Smooth muscle cell (in vitro differentiated cells): ENCODE measurements at regions not wholly inside any gene's neighbourhood (a gene's known extent, or its start where the extent isn't known, plus 50 kb on each side); places are given as distances from the start of the nearest gene placed in this dataset.

Experiments
- DNase-seq: peaks from one replicate; lab custom pipeline; 2025; ENCODE audit not compliant: unreplicated experiment; lab: John Stamatoyannopoulos, UW
- H2AFZ ChIP-seq: fragments of 200-600 bp; sonication (generic); 2 replicates; pipeline ENCODE4 v1.6.0; 2016; ENCODE audit warnings: antibody characterized with exemption, low read depth, mild to moderate bottlenecking
- H3F3A ChIP-seq: fragments of 200-600 bp; sonication (generic); 2 replicates; pipeline ENCODE4 v1.6.0; 2017; ENCODE audit warnings: antibody characterized with exemption, low read depth
- H3K27ac ChIP-seq: fragments of 200-600 bp; sonication (generic); 2 replicates; pipeline ENCODE4 v1.5.1; 2016; ENCODE audit warnings: low read depth, mild to moderate bottlenecking
- H3K27me3 ChIP-seq: fragments of 200-600 bp; sonication (generic); 2 replicates; pipeline ENCODE4 v1.6.1; 2016; ENCODE audit warnings: low read depth, mild to moderate bottlenecking
- H3K36me3 ChIP-seq: fragments of 200-600 bp; sonication (generic); 2 replicates; pipeline ENCODE4 v1.5.1; 2016; ENCODE audit warnings: low read depth
- H3K4me1 ChIP-seq: fragments of 200-600 bp; sonication (generic); 2 replicates; pipeline ENCODE4 v1.5.1; 2016; ENCODE audit warnings: low read depth
- H3K4me2 ChIP-seq: fragments of 200-600 bp; sonication (generic); 2 replicates; pipeline ENCODE4 v1.6.0; 2016; ENCODE audit warnings: mild to moderate bottlenecking
- H3K4me3 ChIP-seq: fragments of 200-600 bp; sonication (generic); 2 replicates; pipeline ENCODE4 v1.5.1; 2016; ENCODE audit warnings: mild to moderate bottlenecking
- H3K79me2 ChIP-seq: fragments of 200-600 bp; sonication (generic); 2 replicates; pipeline ENCODE4 v1.6.0; 2016; ENCODE audit warnings: low read depth, mild to moderate bottlenecking
- H3K9ac ChIP-seq: fragments of 200-600 bp; sonication (generic); 2 replicates; pipeline ENCODE4 v1.6.0; 2016; ENCODE audit warnings: low read depth
- H3K9me3 ChIP-seq: fragments of 200-600 bp; sonication (generic); replicated peaks from 2 replicates; pipeline ENCODE4 v1.5.1; 2016; ENCODE audit warnings: low read depth
- H4K20me1 ChIP-seq: fragments of 200-600 bp; sonication (generic); 2 replicates; pipeline ENCODE4 v1.6.0; 2016; ENCODE audit warnings: low read depth
- CTCF ChIP-seq: fragments of 200-600 bp; sonication (generic); IDR thresholded peaks from 2 replicates; pipeline ENCODE4 v1.5.1; 2017; ENCODE audit warnings: borderline replicate concordance, mild to moderate bottlenecking, antibody characterized with exemption; ENCODE audit not compliant: insufficient read depth, poor library complexity, severe bottlenecking
- WGBS: methylation state at CpG from one replicate; pipeline ENCODE4 v1.1.7; 2016; ENCODE audit warnings: low lambda C conversion rate; 5-methylcytosine and 5-hydroxymethylcytosine counted together

- H3K4me1 ChIP-seq, result no peaks in the 10 kb centered on the region
- H3K4me2 ChIP-seq, result no peak overlapping the region
- H3F3A ChIP-seq, result no peaks in the 10 kb centered on the region
- no peak overlapping the region for H3K4me3 ChIP-seq
- no peak for TF ChIP-seq CTCF
- H3K27ac ChIP-seq, result no peak overlapping the region
- no peaks in the 10 kb centered on the region for H4K20me1 ChIP-seq
- no peaks in the 10 kb centered on the region for H3K79me2 ChIP-seq
- no peak for DNase-seq
- H3K27me3 ChIP-seq, result no peaks in the 10 kb centered on the region
- H3K36me3 ChIP-seq, result no peaks in the 10 kb centered on the region
- WGBS, result 100% methylated on average over 2 of the region's 2 CpGs
- H3K9me3 ChIP-seq, result no peaks in the 10 kb centered on the region
- H3K9ac ChIP-seq, result no peak overlapping the region
- H2AFZ ChIP-seq, result no peak overlapping the region
Measured at GRCh38 chr20:56996533-56996932, 269.9 kb downstream of the BMP7 start.

DNA sequence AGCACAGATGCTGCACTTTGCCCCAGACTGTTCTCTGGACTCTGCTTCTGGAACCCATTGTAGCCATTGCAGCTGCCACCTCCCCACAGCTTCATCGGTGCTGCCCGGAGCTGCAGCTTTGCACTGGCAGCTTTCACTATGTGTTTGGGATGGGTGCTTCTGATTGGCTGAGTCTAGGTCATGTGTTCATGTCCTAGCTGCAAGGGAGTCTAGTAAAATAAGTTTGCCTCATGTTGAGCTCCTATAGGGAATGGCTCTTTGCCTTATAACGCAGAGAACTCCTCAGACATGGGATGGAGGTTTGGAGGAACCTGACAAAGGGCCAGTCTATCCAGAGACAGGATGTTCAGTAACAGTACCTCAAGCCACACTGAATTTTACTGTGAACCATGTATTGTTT, 268.0 kb downstream of the BMP7 start:
- Histone ChIP-seq H3K9ac (no peak overlapping the region), H3K79me2 (no peaks in the 10 kb centered on the region), H3K4me2 (no peak overlapping the region), H3K4me1 (no peaks in the 10 kb centered on the region), H3K36me3 (no peaks in the 10 kb centered on the region), H3K9me3 (no peaks in the 10 kb centered on the region), H3K27me3 (no peaks in the 10 kb centered on the region), H2AFZ (no peak overlapping the region), H3K4me3 (no peak overlapping the region), H3F3A (no peaks in the 10 kb centered on the region), H4K20me1 (no peaks in the 10 kb centered on the region), H3K27ac (no peak overlapping the region)
- DNase-seq, result no peak
- no peak for TF ChIP-seq CTCF
- WGBS, result 93% methylated on average over 3 of the region's 3 CpGs

DNA sequence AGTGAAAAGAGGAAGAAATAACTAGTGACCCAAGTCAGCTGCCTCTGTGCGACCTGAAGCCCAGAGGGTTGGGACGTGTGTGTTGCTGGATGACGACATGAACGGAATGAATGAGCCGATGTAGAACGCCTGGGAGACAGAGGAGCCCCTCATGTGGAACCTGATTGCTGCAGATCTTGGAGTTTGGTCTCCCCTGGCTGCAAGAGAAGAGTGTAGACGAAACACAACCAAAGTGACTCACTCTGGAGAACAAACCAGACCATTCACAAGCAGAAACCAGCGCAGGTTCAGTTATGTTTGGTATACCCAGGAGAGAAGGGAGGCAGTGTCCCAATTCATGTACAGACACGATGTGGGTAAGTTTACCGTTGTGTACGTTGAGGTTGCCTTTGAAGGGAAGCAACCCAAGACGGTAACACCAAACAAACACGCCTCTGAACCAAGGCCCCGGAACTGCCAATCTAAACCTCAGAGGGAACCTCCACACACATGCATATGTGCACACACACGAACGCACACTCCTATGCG, 265.9 kb downstream of the BMP7 start:
- H3K4me3 ChIP-seq, result no peak overlapping the region
- H3K27ac ChIP-seq, result no peak overlapping the region
- TF ChIP-seq CTCF, result no peak
- no peaks in the 10 kb centered on the region for H3K4me1 ChIP-seq
- no peak overlapping the region for H3K9ac ChIP-seq
- no peak overlapping the region for H3K4me2 ChIP-seq
- H4K20me1 ChIP-seq, result no peaks in the 10 kb centered on the region
- no peaks in the 10 kb centered on the region for H3F3A ChIP-seq
- H3K9me3 ChIP-seq, result no peaks in the 10 kb centered on the region
- no peak overlapping the region for H2AFZ ChIP-seq
- no peaks in the 10 kb centered on the region for H3K27me3 ChIP-seq
- H3K79me2 ChIP-seq, result no peaks in the 10 kb centered on the region
- no peak for DNase-seq
- no peaks in the 10 kb centered on the region for H3K36me3 ChIP-seq
- 84% methylated on average over 17 of the region's 17 CpGs for WGBS

- no peaks in the 10 kb centered on the region for H3K27me3 ChIP-seq
Measured at GRCh38 chr20:57001126-57001767, 265.2 kb downstream of the BMP7 start.

More at GRCh38 chr20:57001126-57001767, 265.2 kb downstream of the BMP7 start:
- Histone ChIP-seq H3K4me2 (no peak overlapping the region), H2AFZ (no peak overlapping the region), H3K9me3 (no peaks in the 10 kb centered on the region), H3K79me2 (no peaks in the 10 kb centered on the region), H3K9ac (no peak overlapping the region), H3K27ac (no peak overlapping the region), H3K4me3 (no peak overlapping the region), H3K36me3 (no peaks in the 10 kb centered on the region), H3K4me1 (no peaks in the 10 kb centered on the region), H3F3A (no peaks in the 10 kb centered on the region), H4K20me1 (no peaks in the 10 kb centered on the region)
- no peak for TF ChIP-seq CTCF
- whole genome bisulfite sequencing, result 85% methylated on average over 12 of the region's 12 CpGs
- no peak for DNase-seq
